Cardiac septum (tissue), 1 donor: ENCODE measurements at regions not wholly inside any gene's neighbourhood (a gene's known extent, or its start where the extent isn't known, plus 50 kb on each side); places are given as distances from the start of the nearest gene placed in this dataset.
"Not testable (repeated sequence)": the region's sequence is repeated elsewhere in the genome, so short reads cannot be mapped to it uniquely, and the experiment has no call there.

ENCODE experiments used
- DNase-seq: peaks from one replicate; pipeline ENCODE4 v3.0.0-alpha.2; 2020; ENCODE audit warnings: low spot score
- intact Hi-C: fragments of 100-400 bp; cut with DNase I; formaldehyde crosslinking; loops from one replicate; pipeline ENCODE4 v1.14.0; 2022
- donor health status: DM: no; HTN: no; CAD: no.

DNA sequence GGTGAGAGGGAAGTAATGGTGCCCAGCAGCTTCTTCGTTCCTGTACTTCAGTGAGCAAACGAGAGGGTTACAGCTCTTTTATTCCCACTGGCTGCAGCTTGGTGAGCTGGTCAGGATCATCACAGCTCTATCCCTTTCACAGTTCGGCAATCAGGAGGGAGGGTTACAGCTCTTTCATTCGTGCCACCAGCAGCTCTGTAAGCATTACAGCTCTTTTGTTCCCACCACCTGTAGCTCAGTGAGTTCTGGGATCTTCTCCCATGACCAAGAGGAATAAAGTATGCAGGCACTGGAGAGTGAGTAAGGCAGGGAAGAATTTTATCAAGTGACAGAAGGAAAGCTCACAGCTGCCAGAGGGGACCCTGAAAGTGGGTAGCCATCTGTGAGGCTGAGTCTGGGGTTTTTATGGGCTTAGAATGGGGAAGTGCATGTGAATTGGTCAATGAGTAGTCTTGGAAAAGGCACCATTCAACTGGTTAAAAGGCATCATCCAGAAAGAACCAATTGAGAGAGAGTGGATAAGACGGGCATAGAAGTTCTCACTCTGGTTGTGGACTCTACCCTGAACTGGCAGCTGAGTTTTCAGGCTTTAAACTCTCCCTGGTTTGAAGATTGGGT is 123.7 kb downstream of the COX18 start:
- no peak for DNase-seq
- intact Hi-C loops = no loop called here

DNA sequence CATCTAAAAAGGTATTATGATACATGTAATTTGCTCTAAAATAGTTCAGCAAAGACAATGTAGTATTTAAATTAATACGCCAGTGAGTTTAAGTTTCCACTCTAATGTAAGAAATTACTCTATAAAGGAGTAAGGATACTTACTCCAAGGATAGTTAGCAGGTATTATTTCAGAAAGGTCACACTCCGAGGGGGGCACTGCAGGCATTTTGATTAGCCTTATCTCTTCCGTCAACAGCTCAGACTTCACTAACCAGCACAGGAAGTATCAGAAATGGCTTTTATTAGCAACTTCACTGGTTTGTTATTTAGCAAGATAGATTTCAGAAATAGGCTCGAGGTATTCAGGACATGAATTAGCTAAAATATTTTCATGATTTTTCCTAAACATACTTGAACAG is 127.0 kb downstream of the COX18 start:
- intact Hi-C loops = no loop called here
- no peak for DNase-seq

DNA sequence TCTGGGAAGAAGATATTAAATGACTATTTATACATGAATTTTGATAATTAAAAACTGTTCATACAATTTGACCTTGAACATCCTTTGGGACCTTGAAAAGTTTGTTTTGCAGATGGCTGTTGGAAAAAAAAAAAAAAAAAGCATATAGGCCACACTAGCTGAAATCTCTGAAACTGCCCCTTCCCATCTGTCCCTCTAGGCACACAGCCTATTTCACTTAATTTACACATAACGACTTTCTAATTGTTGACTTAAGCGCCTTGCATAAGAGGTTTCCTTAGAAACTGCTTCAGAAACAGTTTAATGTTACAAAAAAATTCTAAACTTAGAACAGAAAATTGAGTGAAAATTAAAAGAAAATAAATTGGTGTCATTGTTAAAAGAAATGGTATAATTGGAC is 131.0 kb downstream of the COX18 start:
- no peak for DNase-seq
- intact Hi-C loops = no loop called here

DNA sequence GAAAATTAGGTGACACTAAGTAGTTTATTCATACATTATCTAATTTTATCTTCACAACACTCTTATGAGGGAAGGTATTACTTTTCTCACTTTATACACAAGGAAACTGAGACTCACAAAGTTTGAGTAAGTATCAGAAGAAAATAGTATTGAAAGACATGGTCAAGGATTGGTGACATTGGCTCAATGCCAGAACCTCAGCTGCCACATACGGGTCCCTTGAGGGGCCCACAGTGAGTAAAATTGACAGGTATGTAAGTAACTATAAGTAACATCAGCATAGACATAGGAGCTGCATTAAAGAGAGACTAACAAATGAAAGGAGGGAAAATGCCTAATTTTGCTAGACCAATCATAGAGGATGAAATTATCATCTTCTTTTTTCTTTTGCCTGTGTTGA is 134.1 kb downstream of the COX18 start:
- intact Hi-C loops = no loop called here
- no peak for DNase-seq

DNA sequence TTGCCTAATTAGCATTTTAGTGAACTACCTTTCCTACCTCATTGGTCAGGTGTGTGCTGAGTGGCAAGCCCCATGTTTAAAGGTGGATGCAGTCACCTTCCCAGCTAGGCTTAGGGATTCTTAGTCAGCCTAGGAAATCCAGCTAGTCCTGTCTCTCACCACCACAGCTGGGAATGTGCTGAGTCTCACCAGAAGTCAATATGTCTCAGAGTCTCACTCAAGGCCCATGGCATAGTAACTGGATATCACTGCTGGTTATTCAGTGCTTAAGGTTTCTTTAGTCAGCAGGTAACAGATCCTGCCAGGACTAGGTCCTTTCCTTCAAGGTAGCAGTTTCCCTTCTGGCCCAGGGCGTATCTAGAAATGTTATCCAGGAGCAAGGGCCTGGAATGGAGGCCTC is 136.5 kb downstream of the COX18 start:
- intact Hi-C loops = no loop called here
- no peak for DNase-seq

DNA sequence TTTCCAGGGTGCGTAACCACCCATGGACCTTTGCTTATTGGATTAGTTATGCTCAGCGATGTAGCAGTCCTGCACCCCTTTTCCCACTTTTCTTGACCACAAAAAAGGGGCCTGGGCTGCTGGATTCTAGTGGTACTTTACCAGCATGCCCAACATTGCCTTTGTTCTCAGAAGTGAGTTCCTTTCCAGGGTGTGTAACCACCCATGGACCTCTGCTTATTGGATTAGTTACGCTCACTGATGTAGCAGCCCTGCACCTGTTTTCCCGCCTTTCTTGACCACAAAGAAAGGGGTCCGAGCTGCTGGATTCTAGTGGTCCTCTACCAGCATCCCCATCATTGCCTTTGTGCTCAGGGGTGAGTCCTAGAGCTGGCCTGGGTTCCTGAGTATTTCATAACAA is 138.2 kb downstream of the COX18 start:
- DNase-seq = no peak
- intact Hi-C loops = no loop called here

DNA sequence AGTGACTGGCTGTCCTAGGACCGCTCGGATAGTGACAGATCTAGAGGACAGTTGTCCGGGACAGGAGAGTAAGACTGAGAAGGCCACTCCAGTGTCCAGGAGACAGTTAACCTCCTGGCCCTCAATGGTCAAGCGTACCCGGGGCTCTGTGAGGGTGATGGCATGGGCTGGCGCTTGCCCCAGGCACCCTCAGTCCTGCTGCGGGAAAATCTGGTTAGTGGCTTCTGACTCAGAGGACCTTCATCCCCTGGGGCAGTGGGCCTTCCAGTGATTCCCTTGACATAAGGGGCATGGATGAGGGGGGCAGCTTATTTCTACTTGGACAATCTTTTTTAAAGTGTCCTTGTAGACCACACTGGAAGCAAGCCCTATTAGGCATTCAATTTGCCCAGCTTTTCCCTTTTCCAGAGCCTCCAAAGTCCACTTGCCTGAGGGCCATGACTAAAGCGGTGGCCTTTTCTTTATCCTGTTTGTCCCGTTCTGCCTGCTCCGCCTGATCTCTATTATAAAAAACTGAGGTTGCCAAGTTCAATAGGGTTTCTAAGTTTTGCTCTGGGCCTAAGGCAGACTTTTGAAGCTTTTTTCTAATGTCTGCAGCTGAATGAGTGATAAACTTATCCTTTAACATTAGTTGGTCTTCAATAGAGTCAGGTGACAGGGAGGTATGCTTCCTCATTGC is 139.8 kb downstream of the COX18 start:
- DNase-seq, intact Hi-C loops: not testable (repeated sequence)

DNA sequence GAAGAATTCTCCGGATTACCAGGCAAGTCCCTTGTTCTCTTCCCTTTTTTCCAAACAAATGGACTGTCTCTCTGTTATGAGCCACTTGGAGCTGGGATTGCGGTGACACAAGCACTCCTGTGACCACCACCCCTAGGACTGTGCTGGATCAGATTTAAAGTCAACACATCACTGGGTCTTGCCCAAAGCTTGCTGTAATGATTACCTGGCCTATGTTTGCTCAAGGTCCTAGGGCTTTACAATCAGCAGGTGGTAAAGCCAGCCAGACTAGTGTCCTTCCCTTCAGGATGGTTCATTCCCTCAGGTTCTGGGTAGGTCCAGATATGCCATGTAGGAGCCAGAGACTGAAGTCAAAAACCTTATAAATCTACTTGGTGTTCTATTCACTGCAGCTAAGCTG is 144.7 kb downstream of the COX18 start:
- DNase-seq = no peak
- intact Hi-C loops = no loop called here

DNA sequence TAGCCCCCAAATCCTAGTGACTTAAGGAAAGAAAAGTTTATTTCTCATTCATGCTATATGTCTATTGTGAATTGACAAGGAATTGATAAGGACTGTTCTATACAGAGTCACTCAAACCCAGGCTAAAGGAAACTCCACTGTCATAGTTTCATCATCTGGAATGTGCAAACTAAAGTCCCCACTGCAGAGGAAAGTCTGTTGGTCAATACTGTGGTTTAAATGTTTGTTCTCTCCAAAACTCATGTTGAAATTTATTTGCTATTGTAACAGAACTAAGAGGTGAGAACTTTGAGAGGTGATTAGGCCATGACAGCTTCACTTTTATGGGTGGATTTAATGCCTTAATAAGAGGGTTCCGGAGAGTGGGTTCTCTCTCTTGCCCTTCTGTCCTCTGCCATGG is 149.6 kb downstream of the COX18 start:
- DNase-seq = no peak
- intact Hi-C loops = loop anchor here (10.0 kb wide), 1 partner anchor 215 kb away; no protein-coding TSS in a partner anchor

DNA sequence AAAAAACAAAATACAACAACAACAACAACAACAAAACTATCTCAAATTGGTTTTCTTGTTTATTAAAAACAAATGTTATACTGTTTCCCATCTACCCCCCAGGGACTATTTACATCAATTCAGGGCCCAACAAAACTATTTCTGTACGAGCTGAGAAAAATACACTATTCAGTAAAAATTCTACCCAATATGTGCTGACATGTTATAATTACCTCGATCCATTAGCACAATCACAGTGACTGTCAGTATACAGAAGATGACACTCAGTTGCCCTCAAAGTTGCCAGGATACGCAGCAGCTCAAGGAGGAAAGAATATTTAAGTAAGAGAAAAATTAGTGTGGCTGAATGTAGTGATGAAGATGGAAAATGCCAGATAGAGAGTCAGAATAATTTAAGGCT is 150.1 kb downstream of the COX18 start:
- no peak for DNase-seq
- intact Hi-C loops = loop anchor here (10.0 kb wide), 1 partner anchor 215 kb away; no protein-coding TSS in a partner anchor

DNA sequence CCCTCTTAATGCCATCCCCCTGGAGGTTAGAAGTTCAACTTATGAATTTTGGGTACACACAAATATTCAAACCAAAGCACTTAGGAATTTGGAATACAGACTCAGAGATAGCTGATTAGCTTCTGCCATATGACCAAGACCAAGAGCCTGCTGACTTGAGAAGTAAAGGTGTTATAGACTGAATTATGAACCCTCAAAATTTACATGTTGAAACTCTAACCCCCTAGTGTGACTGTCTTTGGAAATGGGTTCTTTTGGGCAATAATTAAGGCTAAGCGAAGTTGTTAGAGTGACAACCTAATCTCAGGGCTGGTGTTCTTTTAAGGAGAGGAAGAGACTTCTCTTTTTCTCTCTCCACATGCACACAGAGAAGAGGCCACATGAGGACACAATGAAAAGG is 151.2 kb downstream of the COX18 start:
- intact Hi-C loops = loop anchor here (10.0 kb wide), 1 partner anchor 214 kb away; no protein-coding TSS in a partner anchor
- no peak for DNase-seq

DNA sequence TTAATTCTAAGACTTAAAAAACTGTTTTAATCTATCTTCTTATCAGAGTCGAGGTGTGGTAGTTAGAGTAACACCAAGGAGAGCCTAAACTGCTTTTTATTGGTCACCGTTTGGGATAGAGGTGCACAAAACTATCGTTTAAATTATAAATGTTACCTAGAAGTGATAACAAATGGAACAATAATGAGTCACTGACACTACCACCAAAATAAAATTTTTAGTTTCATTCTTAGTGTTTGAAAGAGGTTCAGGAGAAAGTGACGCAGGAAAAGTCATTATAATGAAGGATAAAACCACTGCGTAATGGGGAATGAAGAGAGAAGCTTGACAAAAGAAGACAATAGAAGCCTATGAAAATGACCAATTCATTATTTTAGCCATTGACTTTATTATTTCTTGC is 158.2 kb downstream of the COX18 start:
- intact Hi-C loops = loop anchor here (10.0 kb wide), 1 partner anchor 207 kb away; no protein-coding TSS in a partner anchor
- no peak for DNase-seq

DNA sequence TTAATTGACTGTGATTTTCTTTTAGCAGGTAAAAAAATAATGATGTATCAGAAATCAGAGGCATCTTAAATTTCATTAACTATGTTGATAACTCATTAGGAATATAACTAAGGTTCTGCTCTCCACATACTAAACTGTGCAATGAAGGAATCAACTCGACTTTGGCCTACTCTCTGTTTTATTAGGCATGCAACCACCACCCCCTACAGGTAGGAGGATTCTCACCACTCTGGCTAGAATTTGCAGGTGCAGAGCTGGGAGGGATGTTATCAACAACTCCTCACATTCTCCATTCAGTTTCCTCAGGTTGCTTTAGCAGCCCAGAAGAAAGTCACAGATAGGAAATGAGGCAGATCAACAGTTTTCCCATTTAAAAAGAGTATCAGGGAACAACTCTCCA is 160.1 kb downstream of the COX18 start:
- DNase-seq = no peak
- intact Hi-C loops = no loop called here

DNA sequence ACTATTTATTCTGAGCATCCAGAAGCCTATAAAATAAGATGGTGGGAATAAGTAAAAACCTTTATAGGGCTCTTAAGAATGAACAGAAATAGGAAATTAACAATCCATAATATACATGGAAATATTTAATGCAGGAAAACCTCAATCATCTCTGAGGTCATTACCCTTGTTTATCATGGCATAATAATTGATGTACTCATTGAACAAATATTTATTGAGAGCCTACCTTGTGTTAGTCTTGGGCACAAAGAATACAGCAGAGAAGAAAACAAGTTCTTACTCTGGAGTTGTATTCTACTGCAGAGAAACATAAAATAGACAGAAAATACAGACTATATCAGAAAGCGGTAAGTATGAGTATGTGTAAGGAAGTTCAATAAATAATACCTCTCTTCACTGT is 167.2 kb downstream of the COX18 start:
- intact Hi-C loops = no loop called here

DNA sequence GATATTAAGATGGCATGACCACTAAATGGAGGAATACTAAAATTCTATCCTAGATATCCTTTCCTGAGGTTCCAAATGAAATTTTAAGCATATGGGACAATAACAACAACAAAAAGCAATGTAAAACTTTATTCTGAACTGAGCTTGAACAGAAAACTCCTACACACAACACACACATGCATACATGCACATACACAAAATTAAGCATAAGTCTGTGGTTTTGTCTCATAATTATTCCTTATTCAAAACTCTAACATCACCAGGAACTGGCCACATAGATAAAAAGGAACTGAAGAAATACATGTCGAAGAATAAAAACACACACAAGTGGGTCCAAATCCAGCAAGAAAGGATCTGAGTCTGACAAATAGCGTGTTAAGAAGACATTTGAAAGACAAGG is 168.0 kb downstream of the COX18 start:
- intact Hi-C loops = no loop called here
- no peak for DNase-seq

More for the DNA sequence above, 167.2 kb downstream of the COX18 start:
- DNase-seq = no peak

DNA sequence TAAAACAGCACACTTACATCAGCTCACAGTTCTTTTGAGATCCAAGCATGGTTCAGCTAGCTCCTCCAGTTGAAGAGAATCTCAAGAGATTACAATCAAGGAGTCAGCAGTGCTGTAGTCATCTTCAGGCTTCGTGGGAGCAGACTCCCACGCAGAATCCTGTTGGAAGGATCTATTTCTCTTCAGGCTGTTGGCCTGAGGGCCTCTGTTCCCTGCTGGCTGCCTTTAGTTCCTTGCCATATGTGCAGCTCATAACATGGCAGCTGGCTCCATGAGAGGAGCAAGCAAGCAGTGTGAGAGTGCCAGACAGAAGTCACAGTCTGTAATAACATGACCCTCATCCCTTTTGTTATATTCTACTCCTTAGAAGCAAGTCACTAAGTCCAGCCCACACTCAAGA is 168.6 kb downstream of the COX18 start:
- DNase-seq = no peak
- intact Hi-C loops = no loop called here

DNA sequence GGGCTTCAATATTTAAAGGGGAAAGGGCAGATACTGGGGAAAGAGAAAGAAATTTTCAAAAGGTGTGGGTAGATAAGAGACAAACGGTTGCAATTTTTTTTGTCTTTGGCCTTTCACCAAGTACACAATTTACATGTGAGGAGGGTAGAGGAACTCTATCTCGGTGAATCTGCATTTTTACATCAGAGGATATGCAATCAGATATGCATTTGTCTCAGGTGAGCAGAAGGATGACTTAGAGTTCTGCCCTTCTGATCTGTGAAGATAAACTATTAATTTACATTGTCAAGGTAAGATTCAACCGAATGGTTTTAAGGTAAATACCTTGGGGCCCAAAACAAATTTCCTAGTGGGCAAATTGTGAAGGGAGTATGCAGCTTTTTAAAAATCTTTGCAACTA is 169.9 kb downstream of the COX18 start:
- DNase-seq = no peak
- intact Hi-C loops = no loop called here

DNA sequence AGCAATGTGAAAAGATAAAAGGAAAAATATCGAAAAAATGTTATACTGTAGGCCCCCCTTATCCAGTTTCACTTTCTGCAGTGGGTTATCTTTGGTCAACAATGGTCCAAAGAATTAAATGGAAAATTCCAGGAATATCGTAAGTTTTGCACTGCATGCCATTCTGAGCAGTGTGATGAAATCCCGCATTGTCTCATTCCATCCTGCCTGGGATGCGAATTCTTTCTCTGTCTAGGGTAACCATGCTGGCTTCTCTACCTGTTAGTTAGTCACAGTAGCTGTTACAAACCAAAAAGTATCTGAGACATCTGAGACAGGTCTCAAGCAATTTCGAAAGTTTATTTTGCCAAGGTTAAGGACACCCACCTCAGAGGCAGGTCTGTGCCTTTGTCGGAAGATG is 170.3 kb downstream of the COX18 start:
- intact Hi-C loops = no loop called here
- no peak for DNase-seq

DNA sequence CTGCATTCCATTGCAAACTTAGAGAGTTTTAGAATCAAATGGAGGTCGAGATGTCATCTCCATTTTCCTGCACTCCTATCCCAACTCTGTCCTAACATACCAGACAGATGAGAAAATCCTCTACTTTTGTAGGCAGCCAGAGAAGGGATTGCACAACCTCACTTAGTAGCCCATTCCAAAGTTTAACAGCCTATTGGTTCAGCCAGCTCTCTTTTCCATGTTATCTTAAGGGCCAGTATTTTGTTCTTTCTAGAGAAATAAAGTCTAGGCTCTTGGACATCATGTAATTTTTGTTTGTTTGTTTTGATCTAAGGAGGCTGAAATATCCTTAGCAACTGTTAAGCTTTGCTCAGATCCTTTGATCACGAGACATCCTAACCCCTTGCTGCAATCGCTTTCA is 173.0 kb downstream of the COX18 start:
- intact Hi-C loops = no loop called here
- DNase-seq = no peak

DNA sequence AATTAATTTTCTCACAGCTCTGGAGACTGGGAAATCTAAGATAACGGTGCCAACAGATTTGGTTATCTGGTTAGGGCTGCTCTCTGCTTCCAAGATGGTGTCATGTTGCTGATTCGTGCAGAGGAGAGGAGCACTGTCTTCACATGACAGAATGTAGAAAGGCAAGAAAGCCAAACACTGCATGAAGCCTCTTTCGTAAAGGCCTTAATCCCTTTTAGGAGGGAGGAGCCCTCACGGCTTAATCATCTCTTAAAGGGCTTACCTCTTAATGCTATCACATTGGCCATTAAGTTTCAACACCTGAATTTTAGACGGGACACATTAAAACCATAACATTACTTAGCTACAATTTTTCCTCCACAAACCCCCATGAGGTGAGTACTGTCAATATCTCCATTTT is 174.1 kb downstream of the COX18 start:
- DNase-seq = no peak
- intact Hi-C loops = no loop called here

DNA sequence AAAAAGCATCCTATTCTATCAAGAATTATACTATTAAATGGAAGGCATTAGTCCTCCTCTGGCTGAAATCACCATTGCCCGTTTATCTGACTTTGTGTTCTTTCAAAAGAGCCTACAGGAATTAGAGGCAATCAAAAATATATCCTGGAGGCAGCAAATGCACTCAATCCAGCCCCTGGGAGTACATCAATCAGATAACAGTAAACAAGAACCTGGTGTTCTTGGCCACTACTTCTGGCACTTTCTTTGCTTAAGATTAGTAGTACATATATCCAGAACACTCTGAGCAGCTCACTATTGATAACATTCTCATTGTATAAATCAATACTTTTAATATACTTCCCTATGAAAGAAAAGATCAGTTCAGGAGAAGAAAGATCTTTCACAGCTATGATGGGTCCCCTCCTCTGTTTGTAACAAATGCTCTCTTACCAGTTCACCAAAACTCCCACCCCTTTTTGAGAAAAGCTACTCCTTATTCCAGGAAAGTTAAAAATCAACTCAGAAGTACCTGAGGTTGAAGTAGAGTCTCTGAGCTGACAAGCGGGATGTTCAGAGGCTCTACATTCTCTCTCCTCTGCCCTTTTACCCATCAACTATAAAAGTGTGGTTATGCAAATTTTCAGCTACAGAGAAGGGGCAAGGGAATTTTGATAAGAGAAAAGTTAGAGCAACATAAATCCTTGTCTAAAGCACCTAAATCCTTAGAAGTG is 176.0 kb downstream of the COX18 start:
- intact Hi-C loops = no loop called here
- DNase-seq = no peak
